ENCODE measurements at regions not wholly inside any gene's neighbourhood (a gene's known extent, or its start where the extent isn't known, plus 50 kb on each side); places are given as distances from the start of the nearest gene placed in this dataset.

DNA sequence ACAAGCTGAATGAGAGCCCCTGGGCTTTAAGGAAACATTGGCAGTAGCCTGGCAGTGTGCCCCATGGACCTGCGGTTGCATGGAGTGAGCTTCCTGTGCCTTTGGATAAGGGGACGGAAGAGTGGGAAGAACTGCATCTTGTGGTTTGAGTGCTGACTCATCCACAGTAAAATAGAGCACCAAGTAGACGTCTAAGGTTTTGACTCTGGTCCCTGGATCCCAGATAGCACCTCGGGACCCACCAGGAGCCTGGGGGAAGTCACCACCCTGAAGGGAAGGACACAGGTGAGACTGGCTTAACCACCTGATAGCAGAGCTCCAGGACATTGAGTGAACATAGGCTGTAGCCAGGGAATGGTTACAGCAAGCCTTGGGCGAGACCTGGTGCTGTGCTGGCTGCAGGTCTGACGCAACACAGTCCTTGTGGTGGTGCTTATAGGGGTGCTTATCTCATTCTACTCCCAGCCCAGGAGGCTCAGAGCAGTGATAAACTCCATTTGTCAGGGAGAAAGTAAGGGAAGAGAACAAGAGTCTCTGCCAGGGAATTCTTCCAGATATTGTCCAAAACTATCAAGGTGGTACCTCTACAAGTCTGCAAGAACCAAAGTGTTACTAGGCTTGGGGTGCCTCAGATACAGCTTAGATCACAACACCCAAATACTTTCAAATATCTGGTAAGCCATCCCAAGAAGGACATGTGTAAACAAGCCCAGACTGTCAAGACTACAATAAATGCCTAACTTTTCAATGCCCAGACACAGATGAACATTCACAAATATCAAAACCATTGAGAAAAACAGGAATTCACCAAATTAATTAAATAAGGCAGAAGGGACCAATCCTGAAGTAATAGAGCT lies 123.6 kb upstream of the TET2 start:
- TF ChIP-seq, protein P1, sequence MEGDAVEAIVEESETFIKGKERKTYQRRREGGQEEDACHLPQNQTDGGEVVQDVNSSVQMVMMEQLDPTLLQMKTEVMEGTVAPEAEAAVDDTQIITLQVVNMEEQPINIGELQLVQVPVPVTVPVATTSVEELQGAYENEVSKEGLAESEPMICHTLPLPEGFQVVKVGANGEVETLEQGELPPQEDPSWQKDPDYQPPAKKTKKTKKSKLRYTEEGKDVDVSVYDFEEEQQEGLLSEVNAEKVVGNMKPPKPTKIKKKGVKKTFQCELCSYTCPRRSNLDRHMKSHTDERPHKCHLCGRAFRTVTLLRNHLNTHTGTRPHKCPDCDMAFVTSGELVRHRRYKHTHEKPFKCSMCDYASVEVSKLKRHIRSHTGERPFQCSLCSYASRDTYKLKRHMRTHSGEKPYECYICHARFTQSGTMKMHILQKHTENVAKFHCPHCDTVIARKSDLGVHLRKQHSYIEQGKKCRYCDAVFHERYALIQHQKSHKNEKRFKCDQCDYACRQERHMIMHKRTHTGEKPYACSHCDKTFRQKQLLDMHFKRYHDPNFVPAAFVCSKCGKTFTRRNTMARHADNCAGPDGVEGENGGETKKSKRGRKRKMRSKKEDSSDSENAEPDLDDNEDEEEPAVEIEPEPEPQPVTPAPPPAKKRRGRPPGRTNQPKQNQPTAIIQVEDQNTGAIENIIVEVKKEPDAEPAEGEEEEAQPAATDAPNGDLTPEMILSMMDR (tag by site-specific recombination; IDR thresholded peaks at IDR 0.05), result no peak
- TF ChIP-seq FEZF1 (tag by site-specific recombination; IDR thresholded peaks at IDR 0.05), result no peak
- no peak for TF ChIP-seq SCRT1 (tag by site-specific recombination; IDR thresholded peaks at IDR 0.05; ENCODE audit: borderline replicate concordance)

Data from HEK293 (cell line).